Neural cell (in vitro differentiated cells): ENCODE measurements at regions not wholly inside any gene's neighbourhood (a gene's known extent, or its start where the extent isn't known, plus 50 kb on each side); places are given as distances from the start of the nearest gene placed in this dataset.

Experiments
- EP300 ChIP-seq: fragments of 450-650 bp; conservative IDR thresholded peaks from 2 replicates; pipeline ENCODE4 v1.6.1; 2014; ENCODE audit warnings: antibody characterized with exemption, mild to moderate bottlenecking, moderate library complexity; ENCODE audit not compliant: poor library complexity, severe bottlenecking
- EZH2 ChIP-seq: fragments of 200-600, 300-800 bp; shearing (Covaris generic), sonication (generic); IDR thresholded peaks from 2 replicates; pipeline ENCODE4 v1.6.1; 2014; ENCODE audit warnings: antibody characterized with exemption, low read length, borderline replicate concordance, mild to moderate bottlenecking; ENCODE audit not compliant: insufficient read depth, poor library complexity, severe bottlenecking
- MXI1 ChIP-seq: fragments of 450-650 bp; conservative IDR thresholded peaks from 2 replicates; pipeline ENCODE4 v1.6.1; 2014; ENCODE audit warnings: antibody characterized with exemption, mild to moderate bottlenecking; ENCODE audit not compliant: poor library complexity, severe bottlenecking
- POLR2AphosphoS5 ChIP-seq: IDR thresholded peaks from 2 replicates; pipeline ENCODE4 v1.6.1; 2012
- RAD21 ChIP-seq: fragments of 450-650 bp; conservative IDR thresholded peaks from 2 replicates; pipeline ENCODE4 v1.6.1; 2014; ENCODE audit warnings: antibody characterized with exemption, mild to moderate bottlenecking, moderate library complexity
- SMC3 ChIP-seq: fragments of 450-650 bp; conservative IDR thresholded peaks from 2 replicates; pipeline ENCODE4 v1.6.1; 2014; ENCODE audit warnings: antibody characterized with exemption, mild to moderate bottlenecking, moderate library complexity; ENCODE audit not compliant: poor library complexity
- TAF1 ChIP-seq: IDR thresholded peaks from 2 replicates; pipeline ENCODE4 v1.6.1; 2012; ENCODE audit warnings: low read depth
- TF ChIP-seq, protein P1 (sequence below): fragments of 450-650 bp; IDR thresholded peaks from 2 replicates; pipeline ENCODE4 v1.5.1; 2014; ENCODE audit warnings: antibody characterized with exemption, mild to moderate bottlenecking, moderate library complexity; ENCODE audit not compliant: poor library complexity, severe bottlenecking
- TF ChIP-seq, protein P2 (sequence below): IDR thresholded peaks from 2 replicates; pipeline ENCODE4 v1.6.1; 2012; ENCODE audit warnings: borderline replicate concordance

DNA sequence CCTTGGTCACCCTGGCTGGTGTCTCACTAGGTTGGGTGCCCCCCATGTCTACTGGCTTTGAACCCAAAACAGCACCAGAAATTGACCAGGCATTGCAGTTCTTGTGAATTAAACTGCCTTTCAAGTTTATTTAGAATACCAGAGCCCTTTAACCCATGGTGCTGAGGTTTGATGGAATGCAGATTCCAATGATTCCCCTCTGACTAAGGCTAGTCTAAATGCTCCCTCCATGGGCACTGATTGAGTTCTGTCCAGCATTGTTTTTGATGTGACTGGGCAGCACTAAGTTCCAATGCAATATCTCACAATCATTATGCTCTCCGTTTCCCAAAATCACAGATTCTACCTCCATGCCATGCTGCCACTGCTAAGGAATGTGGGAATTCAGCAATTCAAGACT is 1047.4 kb upstream of the LRRN3 start:
- TF ChIP-seq, protein P1, sequence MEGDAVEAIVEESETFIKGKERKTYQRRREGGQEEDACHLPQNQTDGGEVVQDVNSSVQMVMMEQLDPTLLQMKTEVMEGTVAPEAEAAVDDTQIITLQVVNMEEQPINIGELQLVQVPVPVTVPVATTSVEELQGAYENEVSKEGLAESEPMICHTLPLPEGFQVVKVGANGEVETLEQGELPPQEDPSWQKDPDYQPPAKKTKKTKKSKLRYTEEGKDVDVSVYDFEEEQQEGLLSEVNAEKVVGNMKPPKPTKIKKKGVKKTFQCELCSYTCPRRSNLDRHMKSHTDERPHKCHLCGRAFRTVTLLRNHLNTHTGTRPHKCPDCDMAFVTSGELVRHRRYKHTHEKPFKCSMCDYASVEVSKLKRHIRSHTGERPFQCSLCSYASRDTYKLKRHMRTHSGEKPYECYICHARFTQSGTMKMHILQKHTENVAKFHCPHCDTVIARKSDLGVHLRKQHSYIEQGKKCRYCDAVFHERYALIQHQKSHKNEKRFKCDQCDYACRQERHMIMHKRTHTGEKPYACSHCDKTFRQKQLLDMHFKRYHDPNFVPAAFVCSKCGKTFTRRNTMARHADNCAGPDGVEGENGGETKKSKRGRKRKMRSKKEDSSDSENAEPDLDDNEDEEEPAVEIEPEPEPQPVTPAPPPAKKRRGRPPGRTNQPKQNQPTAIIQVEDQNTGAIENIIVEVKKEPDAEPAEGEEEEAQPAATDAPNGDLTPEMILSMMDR = no peak
- TF ChIP-seq, protein P2, sequence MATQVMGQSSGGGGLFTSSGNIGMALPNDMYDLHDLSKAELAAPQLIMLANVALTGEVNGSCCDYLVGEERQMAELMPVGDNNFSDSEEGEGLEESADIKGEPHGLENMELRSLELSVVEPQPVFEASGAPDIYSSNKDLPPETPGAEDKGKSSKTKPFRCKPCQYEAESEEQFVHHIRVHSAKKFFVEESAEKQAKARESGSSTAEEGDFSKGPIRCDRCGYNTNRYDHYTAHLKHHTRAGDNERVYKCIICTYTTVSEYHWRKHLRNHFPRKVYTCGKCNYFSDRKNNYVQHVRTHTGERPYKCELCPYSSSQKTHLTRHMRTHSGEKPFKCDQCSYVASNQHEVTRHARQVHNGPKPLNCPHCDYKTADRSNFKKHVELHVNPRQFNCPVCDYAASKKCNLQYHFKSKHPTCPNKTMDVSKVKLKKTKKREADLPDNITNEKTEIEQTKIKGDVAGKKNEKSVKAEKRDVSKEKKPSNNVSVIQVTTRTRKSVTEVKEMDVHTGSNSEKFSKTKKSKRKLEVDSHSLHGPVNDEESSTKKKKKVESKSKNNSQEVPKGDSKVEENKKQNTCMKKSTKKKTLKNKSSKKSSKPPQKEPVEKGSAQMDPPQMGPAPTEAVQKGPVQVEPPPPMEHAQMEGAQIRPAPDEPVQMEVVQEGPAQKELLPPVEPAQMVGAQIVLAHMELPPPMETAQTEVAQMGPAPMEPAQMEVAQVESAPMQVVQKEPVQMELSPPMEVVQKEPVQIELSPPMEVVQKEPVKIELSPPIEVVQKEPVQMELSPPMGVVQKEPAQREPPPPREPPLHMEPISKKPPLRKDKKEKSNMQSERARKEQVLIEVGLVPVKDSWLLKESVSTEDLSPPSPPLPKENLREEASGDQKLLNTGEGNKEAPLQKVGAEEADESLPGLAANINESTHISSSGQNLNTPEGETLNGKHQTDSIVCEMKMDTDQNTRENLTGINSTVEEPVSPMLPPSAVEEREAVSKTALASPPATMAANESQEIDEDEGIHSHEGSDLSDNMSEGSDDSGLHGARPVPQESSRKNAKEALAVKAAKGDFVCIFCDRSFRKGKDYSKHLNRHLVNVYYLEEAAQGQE = no peak
- TF ChIP-seq EZH2 (no peak), POLR2AphosphoS5 (no peak), EP300 (no peak), MXI1 (no peak), SMC3 (no peak), TAF1 (no peak), RAD21 (no peak)
